GM10248 (cell line): ENCODE measurements at regions not wholly inside any gene's neighbourhood (a gene's known extent, or its start where the extent isn't known, plus 50 kb on each side); places are given as distances from the start of the nearest gene placed in this dataset.

ENCODE experiments used
- CTCF ChIA-PET: fragments of 300-600 bp; sonication (Branson Sonifier 250); formaldehyde crosslinking; extraction: SDS; loops from one replicate; lab custom pipeline; 2021; ENCODE audit warnings: antibody characterized with exemption; lab: Yijun Ruan, JAX
- POLR2A ChIA-PET: fragments of 350-650 bp; sonication (Branson Sonifier 250); formaldehyde crosslinking; extraction: SDS; loops from one replicate; lab custom pipeline; 2020; ENCODE audit warnings: antibody characterized with exemption; lab: Yijun Ruan, JAX
- DNase-seq: peaks from one replicate; pipeline ENCODE4 v3.0.0; 2012; ENCODE audit errors: extremely low spot score
- CTCF ChIP-seq: IDR thresholded peaks from 2 replicates; pipeline ENCODE4 v1.5.1; 2012; ENCODE audit warnings: mild to moderate bottlenecking, low read depth; ENCODE audit errors: extremely low read depth, missing control alignments, control extremely low read depth

GRCh38 chr7:26507108-26507987 is 215.7 kb downstream of the SNX10 start:
- POLR2A ChIA-PET = no interaction called here
- TF ChIP-seq CTCF = no peak
- CTCF ChIA-PET = interaction anchor here (0.9 to 2.1 kb wide), 4 partner anchors 59 to 142 kb away, joined by 3 to 5 read pairs (median 4); no protein-coding TSS in a partner anchor
- DNase-seq = no peak

- no peak for TF ChIP-seq CTCF
Measured at GRCh38 chr7:26508481-26508880, 216.8 kb downstream of the SNX10 start.

GRCh38 chr7:26508917-26509316 is 217.3 kb downstream of the SNX10 start:
- ChIA-PET CTCF (interaction anchor here (1.1 to 1.4 kb wide), 2 partner anchors 26 to 140 kb away, joined by 4 read pairs; no protein-coding TSS in a partner anchor), POLR2A (no interaction called here)
- no peak for TF ChIP-seq CTCF
- no peak for DNase-seq

More at GRCh38 chr7:26508481-26508880, 216.8 kb downstream of the SNX10 start:
- ChIA-PET POLR2A (no interaction called here), CTCF (interaction anchor here (1.1 to 1.4 kb wide), 2 partner anchors 27 to 139 kb away, joined by 4 read pairs; no protein-coding TSS in a partner anchor)
- DNase-seq = no peak

GRCh38 chr7:26510231-26510957 is 218.7 kb downstream of the SNX10 start:
- no peak for TF ChIP-seq CTCF
- ChIA-PET CTCF (no interaction called here), POLR2A (no interaction called here)
- DNase-seq = no peak

GRCh38 chr7:26511866-26512265 is 220.2 kb downstream of the SNX10 start:
- ChIA-PET POLR2A (no interaction called here), CTCF (interaction anchor here (1.1 to 1.2 kb wide), 2 partner anchors 9 to 135 kb away, joined by 3 to 5 read pairs; no protein-coding TSS in a partner anchor)
- no peak for TF ChIP-seq CTCF
- DNase-seq = no peak

- DNase-seq = no peak
- POLR2A ChIA-PET = interaction anchor here (0.6 kb wide), 1 partner anchor 558 kb away, joined by 3 read pairs; no protein-coding TSS in a partner anchor
- CTCF ChIA-PET = interaction anchor here (0.8 to 1.6 kb wide), 4 partner anchors 9 to 135 kb away, joined by 3 to 5 read pairs (median 4); no protein-coding TSS in a partner anchor
- TF ChIP-seq CTCF = no peak
Measured at GRCh38 chr7:26512737-26513136, 221.1 kb downstream of the SNX10 start.
